ENCODE measurements at regions not wholly inside any gene's neighbourhood (a gene's known extent, or its start where the extent isn't known, plus 50 kb on each side); places are given as distances from the start of the nearest gene placed in this dataset.

GRCh38 chr13:106850973-106851650, 283.2 kb upstream of the ARGLU1 start:
- Histone ChIP-seq H3K9me3 (ENCODE audit: control insufficient read depth in 1 of 2, insufficient read depth in 1 of 2, low read length in 2 of 2) (no peaks in the 10 kb centered on the region), H3K4me1 (ENCODE audit: insufficient read depth, low read length) (no peaks in the 10 kb centered on the region), H3K27ac (ENCODE audit: low read depth in 1 of 2, low read length in 2 of 2) (no peak overlapping the region), H3K4me3 (ENCODE audit: low read length) (no peak overlapping the region), H3K27me3 (ENCODE audit: control insufficient read depth in 1 of 2, insufficient read depth in 2 of 2, low read length in 2 of 2) (no peaks in the 10 kb centered on the region), H3K36me3 (ENCODE audit: insufficient read depth, low read length) (no peaks in the 10 kb centered on the region)
- intact Hi-C loops (cut with DNase I, micrococcal nuclease): no loop called here
- Mint-ChIP-seq H3K4me3 (no peak overlapping the region), H3K36me3 (ENCODE audit: low read depth) (no peaks in the 10 kb centered on the region), H3K4me1 (ENCODE audit: low read depth) (no peaks in the 10 kb centered on the region), H3K9me3 (no peaks in the 10 kb centered on the region), H3K27ac (no peak overlapping the region), H3K27me3 (no peaks in the 10 kb centered on the region)
- DNase-seq (no peak), ATAC-seq (ENCODE audit: poor library complexity) (no peak)
- ChIA-PET CTCF (no interaction called here), POLR2A (no interaction called here)
- no peak for TF ChIP-seq CTCF (IDR thresholded peaks at IDR 0.05)

- TF ChIP-seq CTCF (IDR thresholded peaks at IDR 0.05): no peak
- Histone ChIP-seq H3K27me3 (ENCODE audit: control insufficient read depth in 1 of 2, insufficient read depth in 2 of 2, low read length in 2 of 2) (no peaks in the 10 kb centered on the region), H3K4me1 (ENCODE audit: insufficient read depth, low read length) (no peaks in the 10 kb centered on the region), H3K9me3 (ENCODE audit: control insufficient read depth in 1 of 2, insufficient read depth in 1 of 2, low read length in 2 of 2) (peaks cover 0 to 3% of the 10 kb centered on the region in 2 experiments), H3K27ac (ENCODE audit: low read depth in 1 of 2, low read length in 2 of 2) (no peak overlapping the region), H3K4me3 (ENCODE audit: low read length) (no peak overlapping the region), H3K36me3 (ENCODE audit: insufficient read depth, low read length) (no peaks in the 10 kb centered on the region)
- POLR2A ChIA-PET: no interaction called here
- Mint-ChIP-seq H3K4me3 (no peak overlapping the region), H3K27ac (no peak overlapping the region), H3K9me3 (no peaks in the 10 kb centered on the region), H3K4me1 (ENCODE audit: low read depth) (no peaks in the 10 kb centered on the region), H3K27me3 (no peaks in the 10 kb centered on the region), H3K36me3 (ENCODE audit: low read depth) (no peaks in the 10 kb centered on the region)
- DNase-seq (no peak), ATAC-seq (ENCODE audit: poor library complexity) (no peak)
- intact Hi-C loops (cut with DNase I, micrococcal nuclease): no loop called here
- CTCF ChIA-PET: no interaction called here
Measured at GRCh38 chr13:106846571-106847448, 278.9 kb upstream of the ARGLU1 start.

- ChIA-PET CTCF (no interaction called here), POLR2A (no interaction called here)
- H3K27ac Mint-ChIP-seq: no peak overlapping the region
- no peaks in the 10 kb centered on the region for H3K4me1 ChIP-seq (ENCODE audit: insufficient read depth, low read length)
- no peak overlapping the region for H3K27ac ChIP-seq (ENCODE audit: low read depth in 1 of 2, low read length in 2 of 2)
- no peak overlapping the region for H3K4me3 Mint-ChIP-seq
- no peak overlapping the region for H3K4me3 ChIP-seq (ENCODE audit: low read length)
- H3K4me1 Mint-ChIP-seq (ENCODE audit: low read depth): no peaks in the 10 kb centered on the region
- H3K9me3 Mint-ChIP-seq: peaks cover 7% of the 10 kb centered on the region
- no peaks in the 10 kb centered on the region for H3K27me3 ChIP-seq (ENCODE audit: control insufficient read depth in 1 of 2, insufficient read depth in 2 of 2, low read length in 2 of 2)
- intact Hi-C loops (cut with DNase I, micrococcal nuclease): no loop called here
- H3K36me3 Mint-ChIP-seq (ENCODE audit: low read depth): no peaks in the 10 kb centered on the region
- H3K27me3 Mint-ChIP-seq: peaks cover 3% of the 10 kb centered on the region
- DNase-seq: no peak
- H3K9me3 ChIP-seq (ENCODE audit: control insufficient read depth in 1 of 2, insufficient read depth in 1 of 2, low read length in 2 of 2): no peaks in the 10 kb centered on the region
- no peak for ATAC-seq (ENCODE audit: poor library complexity)
- no peak for TF ChIP-seq CTCF (IDR thresholded peaks at IDR 0.05)
- no peaks in the 10 kb centered on the region for H3K36me3 ChIP-seq (ENCODE audit: insufficient read depth, low read length)
Measured at GRCh38 chr13:106836186-106836802, 268.4 kb upstream of the ARGLU1 start.

Measured in CD4-positive, alpha-beta T cell (primary cell).